ENCODE measurements at regions not wholly inside any gene's neighbourhood (a gene's known extent, or its start where the extent isn't known, plus 50 kb on each side); places are given as distances from the start of the nearest gene placed in this dataset.

DNA sequence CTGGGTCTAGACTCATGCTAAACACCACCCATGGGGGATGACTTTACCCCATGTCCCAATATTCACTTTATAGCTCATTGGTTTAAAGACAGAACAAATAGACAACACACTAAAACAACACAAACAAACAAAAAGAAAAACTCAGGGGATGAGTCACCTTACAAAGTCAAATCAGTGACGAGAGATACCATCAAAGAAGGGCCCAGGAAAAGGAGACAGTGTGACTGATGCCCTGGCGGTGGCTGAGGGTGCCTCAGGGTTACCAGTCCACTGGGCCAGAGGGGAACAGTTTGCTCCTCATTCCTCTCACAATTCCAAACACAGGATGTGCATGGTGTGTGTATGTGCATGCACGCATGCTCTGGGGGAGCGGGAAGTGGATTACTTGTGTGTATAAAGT, 171.3 kb upstream of the PRKCQ start:
- TF ChIP-seq, protein P1, sequence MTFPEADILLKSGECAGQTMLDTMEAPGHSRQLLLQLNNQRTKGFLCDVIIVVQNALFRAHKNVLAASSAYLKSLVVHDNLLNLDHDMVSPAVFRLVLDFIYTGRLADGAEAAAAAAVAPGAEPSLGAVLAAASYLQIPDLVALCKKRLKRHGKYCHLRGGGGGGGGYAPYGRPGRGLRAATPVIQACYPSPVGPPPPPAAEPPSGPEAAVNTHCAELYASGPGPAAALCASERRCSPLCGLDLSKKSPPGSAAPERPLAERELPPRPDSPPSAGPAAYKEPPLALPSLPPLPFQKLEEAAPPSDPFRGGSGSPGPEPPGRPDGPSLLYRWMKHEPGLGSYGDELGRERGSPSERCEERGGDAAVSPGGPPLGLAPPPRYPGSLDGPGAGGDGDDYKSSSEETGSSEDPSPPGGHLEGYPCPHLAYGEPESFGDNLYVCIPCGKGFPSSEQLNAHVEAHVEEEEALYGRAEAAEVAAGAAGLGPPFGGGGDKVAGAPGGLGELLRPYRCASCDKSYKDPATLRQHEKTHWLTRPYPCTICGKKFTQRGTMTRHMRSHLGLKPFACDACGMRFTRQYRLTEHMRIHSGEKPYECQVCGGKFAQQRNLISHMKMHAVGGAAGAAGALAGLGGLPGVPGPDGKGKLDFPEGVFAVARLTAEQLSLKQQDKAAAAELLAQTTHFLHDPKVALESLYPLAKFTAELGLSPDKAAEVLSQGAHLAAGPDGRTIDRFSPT (tag by site-specific recombination; IDR thresholded peaks at IDR 0.05) = no peak
- TF ChIP-seq ZNF146 (tag by site-specific recombination; IDR thresholded peaks at IDR 0.05) = no peak
- TF ChIP-seq, protein P2, sequence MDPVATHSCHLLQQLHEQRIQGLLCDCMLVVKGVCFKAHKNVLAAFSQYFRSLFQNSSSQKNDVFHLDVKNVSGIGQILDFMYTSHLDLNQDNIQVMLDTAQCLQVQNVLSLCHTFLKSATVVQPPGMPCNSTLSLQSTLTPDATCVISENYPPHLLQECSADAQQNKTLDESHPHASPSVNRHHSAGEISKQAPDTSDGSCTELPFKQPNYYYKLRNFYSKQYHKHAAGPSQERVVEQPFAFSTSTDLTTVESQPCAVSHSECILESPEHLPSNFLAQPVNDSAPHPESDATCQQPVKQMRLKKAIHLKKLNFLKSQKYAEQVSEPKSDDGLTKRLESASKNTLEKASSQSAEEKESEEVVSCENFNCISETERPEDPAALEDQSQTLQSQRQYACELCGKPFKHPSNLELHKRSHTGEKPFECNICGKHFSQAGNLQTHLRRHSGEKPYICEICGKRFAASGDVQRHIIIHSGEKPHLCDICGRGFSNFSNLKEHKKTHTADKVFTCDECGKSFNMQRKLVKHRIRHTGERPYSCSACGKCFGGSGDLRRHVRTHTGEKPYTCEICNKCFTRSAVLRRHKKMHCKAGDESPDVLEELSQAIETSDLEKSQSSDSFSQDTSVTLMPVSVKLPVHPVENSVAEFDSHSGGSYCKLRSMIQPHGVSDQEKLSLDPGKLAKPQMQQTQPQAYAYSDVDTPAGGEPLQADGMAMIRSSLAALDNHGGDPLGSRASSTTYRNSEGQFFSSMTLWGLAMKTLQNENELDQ (tag by site-specific recombination; IDR thresholded peaks at IDR 0.05; ENCODE audit: low read depth) = no peak
- TF ChIP-seq, protein P3, sequence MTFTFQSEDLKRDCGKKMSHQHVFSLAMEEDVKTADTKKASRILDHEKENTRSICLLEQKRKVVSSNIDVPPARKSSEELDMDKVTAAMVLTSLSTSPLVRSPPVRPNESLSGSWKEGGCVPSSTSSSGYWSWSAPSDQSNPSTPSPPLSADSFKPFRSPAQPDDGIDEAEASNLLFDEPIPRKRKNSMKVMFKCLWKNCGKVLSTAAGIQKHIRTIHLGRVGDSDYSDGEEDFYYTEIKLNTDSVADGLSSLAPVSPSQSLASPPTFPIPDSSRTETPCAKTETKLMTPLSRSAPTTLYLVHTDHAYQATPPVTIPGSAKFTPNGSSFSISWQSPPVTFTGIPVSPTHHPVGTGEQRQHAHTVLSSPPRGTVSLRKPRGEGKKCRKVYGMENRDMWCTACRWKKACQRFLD (tag by site-specific recombination; IDR thresholded peaks at IDR 0.05) = no peak
- TF ChIP-seq ZNF623 (tag by site-specific recombination; IDR thresholded peaks at IDR 0.05) = no peak
- no peak for TF ChIP-seq ZSCAN16 (tag by site-specific recombination; IDR thresholded peaks at IDR 0.05)
- TF ChIP-seq ZNF510 (tag by site-specific recombination; IDR thresholded peaks at IDR 0.05; ENCODE audit: insufficient replicate concordance) = no peak
- TF ChIP-seq ZNF558 (tag by site-specific recombination; IDR thresholded peaks at IDR 0.05) = no peak
- no peak for TF ChIP-seq ZNF211 (tag by site-specific recombination; IDR thresholded peaks at IDR 0.05; ENCODE audit: low read depth)
- TF ChIP-seq ZNF561 (tag by site-specific recombination; IDR thresholded peaks at IDR 0.05; ENCODE audit: borderline replicate concordance) = no peak
- TF ChIP-seq, protein P4, sequence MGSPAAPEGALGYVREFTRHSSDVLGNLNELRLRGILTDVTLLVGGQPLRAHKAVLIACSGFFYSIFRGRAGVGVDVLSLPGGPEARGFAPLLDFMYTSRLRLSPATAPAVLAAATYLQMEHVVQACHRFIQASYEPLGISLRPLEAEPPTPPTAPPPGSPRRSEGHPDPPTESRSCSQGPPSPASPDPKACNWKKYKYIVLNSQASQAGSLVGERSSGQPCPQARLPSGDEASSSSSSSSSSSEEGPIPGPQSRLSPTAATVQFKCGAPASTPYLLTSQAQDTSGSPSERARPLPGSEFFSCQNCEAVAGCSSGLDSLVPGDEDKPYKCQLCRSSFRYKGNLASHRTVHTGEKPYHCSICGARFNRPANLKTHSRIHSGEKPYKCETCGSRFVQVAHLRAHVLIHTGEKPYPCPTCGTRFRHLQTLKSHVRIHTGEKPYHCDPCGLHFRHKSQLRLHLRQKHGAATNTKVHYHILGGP (tag by site-specific recombination; IDR thresholded peaks at IDR 0.05) = no peak
- TF ChIP-seq ZNF529 (tag by site-specific recombination; IDR thresholded peaks at IDR 0.05; ENCODE audit: insufficient replicate concordance) = no peak
- TF ChIP-seq ZNF23 (tag by site-specific recombination; IDR thresholded peaks at IDR 0.05; ENCODE audit: borderline replicate concordance) = no peak
- no peak for TF ChIP-seq SP7 (tag by site-specific recombination; IDR thresholded peaks at IDR 0.05)
- TF ChIP-seq ZNF777 (tag by site-specific recombination; IDR thresholded peaks at IDR 0.05; ENCODE audit: borderline replicate concordance) = no peak
- TF ChIP-seq ZNF776 (tag by site-specific recombination; IDR thresholded peaks at IDR 0.05; ENCODE audit: borderline replicate concordance) = no peak
- TF ChIP-seq ZNF548 (tag by site-specific recombination; IDR thresholded peaks at IDR 0.05) = no peak
- no peak for TF ChIP-seq SP3 (tag by site-specific recombination; IDR thresholded peaks at IDR 0.05)
- no peak for TF ChIP-seq ZBTB1 (tag by site-specific recombination; IDR thresholded peaks at IDR 0.05)
- no peaks in the 10 kb centered on the region for H3K4me1 ChIP-seq (ENCODE audit: control insufficient read depth, insufficient read depth, low read length)
- no peaks in the 10 kb centered on the region for H3K9me3 ChIP-seq (ENCODE audit: control insufficient read depth, insufficient read depth, low read depth, low read length)
- no peak overlapping the region for H3K27ac ChIP-seq (ENCODE audit: extremely low read depth, low read depth, low read length)
- ChIA-PET CTCF (no interaction called here), POLR2A (no interaction called here)
- no peak overlapping the region for H3K4me3 ChIP-seq (ENCODE audit: low read depth, low read length)
- no peaks in the 10 kb centered on the region for H3K36me3 ChIP-seq (ENCODE audit: control insufficient read depth in 2 of 2, insufficient read depth in 1 of 2, low read length in 2 of 2)

Measured in HEK293 (cell line).